ENCODE measurements at regions not wholly inside any gene's neighbourhood (a gene's known extent, or its start where the extent isn't known, plus 50 kb on each side); places are given as distances from the start of the nearest gene placed in this dataset.

DNA sequence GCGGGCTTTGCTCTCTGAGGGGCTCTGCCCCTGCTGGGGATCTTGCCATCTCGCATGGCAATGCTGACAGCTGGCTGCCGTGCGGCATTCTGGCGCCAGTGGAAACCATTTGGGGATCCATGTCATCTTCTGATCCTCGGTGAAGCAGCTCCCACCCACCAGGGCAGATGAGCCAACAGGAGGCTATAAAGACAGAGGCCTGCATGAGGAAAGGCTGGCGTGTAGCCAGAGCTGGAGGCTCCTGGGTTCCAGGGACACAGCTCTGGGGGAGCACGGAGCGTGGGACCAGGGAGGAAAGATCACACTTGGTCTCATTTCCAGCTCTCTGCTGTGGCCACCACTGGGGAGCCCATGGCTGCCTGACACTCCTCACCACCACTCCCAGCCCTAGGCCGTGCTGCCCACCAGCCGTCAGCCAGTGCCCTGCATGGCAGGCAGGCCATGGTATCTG lies 145.8 kb downstream of the ZFP36L2 start:
- WGBS, 2 donors, result 90 to 92% methylated on average over 11 of the region's 11 CpGs

DNA sequence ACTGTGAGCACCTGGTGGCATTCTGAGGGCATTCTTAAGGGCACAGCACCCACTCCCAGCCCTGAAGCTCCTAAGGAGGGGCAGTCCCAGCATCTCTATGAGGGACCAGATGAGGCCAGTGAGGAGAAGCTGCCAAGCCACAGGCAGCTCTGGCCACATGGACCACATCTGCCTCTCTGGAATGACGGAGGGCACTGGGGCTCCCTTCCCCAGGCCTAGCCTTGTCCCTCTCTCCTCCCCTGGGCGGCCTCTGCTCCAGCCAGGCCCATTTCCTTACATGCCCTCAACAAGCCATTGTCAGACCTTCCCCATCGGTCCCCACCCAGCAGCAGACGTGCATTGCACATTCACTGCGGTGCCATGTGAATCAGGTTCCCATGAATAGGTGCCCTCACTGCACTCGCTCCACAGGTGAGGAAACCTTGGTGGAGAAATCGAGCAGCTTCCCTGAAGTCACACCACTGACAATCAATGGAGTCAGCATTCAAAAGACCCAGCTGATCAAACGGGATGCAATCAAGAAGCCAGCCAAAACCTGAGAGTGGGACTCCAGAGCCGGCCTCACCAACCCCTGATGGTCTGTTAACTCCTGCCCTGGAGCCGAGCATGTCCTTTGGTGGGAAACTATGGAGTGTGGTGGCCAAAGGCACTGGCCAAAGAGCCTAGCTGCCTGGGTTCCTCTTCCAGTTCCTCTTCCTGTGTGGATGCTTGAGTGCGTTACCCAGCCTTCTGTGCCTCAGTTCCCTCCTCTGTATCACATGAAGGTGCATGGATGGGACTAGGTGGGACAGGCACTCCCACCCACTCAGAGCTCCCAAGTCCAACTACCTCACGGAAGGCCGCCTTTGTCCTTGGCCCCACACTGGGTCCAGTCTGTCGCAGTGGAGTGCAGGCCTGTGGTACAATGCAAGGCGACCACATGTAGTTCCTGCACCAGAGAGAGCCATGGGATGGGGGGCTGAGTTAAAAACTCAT lies 147.3 kb downstream of the ZFP36L2 start:
- DNase-seq (no peak), ATAC-seq (no peak)
- 82 to 94% methylated on average over 15 of the region's 15 CpGs for WGBS, 2 donors
- Histone ChIP-seq H3K27ac (peak overlapping the region in 3 of 10 donors; percentile 14 to 48 (median 30)), H3K4me3 (no peak overlapping the region), H3K36me3 (no peaks in the 10 kb centered on the region), H3K4me1 (peaks cover 44 to 75% (median 54%) of the 10 kb centered on the region in 9 donors), H3K9me3 (no peaks in the 10 kb centered on the region), H3K27me3 (no peaks in the 10 kb centered on the region)
- TF ChIP-seq, protein P1, sequence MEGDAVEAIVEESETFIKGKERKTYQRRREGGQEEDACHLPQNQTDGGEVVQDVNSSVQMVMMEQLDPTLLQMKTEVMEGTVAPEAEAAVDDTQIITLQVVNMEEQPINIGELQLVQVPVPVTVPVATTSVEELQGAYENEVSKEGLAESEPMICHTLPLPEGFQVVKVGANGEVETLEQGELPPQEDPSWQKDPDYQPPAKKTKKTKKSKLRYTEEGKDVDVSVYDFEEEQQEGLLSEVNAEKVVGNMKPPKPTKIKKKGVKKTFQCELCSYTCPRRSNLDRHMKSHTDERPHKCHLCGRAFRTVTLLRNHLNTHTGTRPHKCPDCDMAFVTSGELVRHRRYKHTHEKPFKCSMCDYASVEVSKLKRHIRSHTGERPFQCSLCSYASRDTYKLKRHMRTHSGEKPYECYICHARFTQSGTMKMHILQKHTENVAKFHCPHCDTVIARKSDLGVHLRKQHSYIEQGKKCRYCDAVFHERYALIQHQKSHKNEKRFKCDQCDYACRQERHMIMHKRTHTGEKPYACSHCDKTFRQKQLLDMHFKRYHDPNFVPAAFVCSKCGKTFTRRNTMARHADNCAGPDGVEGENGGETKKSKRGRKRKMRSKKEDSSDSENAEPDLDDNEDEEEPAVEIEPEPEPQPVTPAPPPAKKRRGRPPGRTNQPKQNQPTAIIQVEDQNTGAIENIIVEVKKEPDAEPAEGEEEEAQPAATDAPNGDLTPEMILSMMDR (IDR thresholded peaks at IDR 0.05), result no peak
- intact Hi-C loops (cut with DNase I), result no loop called here

More for the DNA sequence above, 145.8 kb downstream of the ZFP36L2 start:
- TF ChIP-seq, protein P1 (IDR thresholded peaks at IDR 0.05), result no peak
- H3K27ac ChIP-seq, result peak overlapping the region in 3 of 10 donors; percentile 16 to 59 (median 26)
- no peaks in the 10 kb centered on the region for H3K27me3 ChIP-seq
- peaks cover 49 to 75% (median 56%) of the 10 kb centered on the region in 9 donors for H3K4me1 ChIP-seq
- DNase-seq (peak in 1 of 2 donors; percentile 35), ATAC-seq (no peak)
- H3K9me3 ChIP-seq, result no peaks in the 10 kb centered on the region
- intact Hi-C loops (cut with DNase I), result loop anchor here in 2 of 10 donors (5.0 to 10.0 kb wide), 3 partner anchors 48 to 144 kb away; partner anchors contain the start of gene ZFP36L2 (in 1 of the 2)
- H3K36me3 ChIP-seq, result no peaks in the 10 kb centered on the region
- H3K4me3 ChIP-seq, result no peak overlapping the region

DNA sequence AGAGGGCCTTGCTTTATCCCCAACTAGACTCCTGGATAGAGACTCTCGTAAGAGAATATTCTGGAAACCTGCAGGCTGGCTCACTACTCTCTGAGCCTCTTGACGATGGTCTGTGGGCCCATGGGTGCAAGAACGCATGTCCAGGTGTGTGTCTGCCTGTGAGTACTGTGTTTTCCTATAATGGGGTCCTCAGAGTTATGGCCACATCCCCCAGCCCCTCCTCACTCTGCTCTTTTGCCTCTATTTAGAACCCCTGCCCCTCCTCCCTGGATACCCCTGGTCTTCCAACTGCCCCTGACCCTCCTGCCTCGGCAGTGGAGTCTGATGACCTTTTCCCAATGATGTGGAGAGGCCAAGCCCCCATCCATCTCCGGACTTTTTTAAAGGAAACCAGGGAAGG lies 148.1 kb downstream of the ZFP36L2 start:
- H3K9me3 ChIP-seq, result no peaks in the 10 kb centered on the region
- no peak for DNase-seq
- intact Hi-C loops (cut with DNase I), result no loop called here
- H3K27me3 ChIP-seq, result no peaks in the 10 kb centered on the region
- H3K4me1 ChIP-seq, result peaks cover 41 to 75% (median 53%) of the 10 kb centered on the region in 9 donors
- WGBS, 2 donors, result 93 to 99% methylated on average over 5 of the region's 5 CpGs
- no peak overlapping the region for H3K4me3 ChIP-seq
- no peak for ATAC-seq
- peak overlapping the region in 4 of 10 donors; percentile 10 to 77 (median 39) for H3K27ac ChIP-seq
- no peaks in the 10 kb centered on the region for H3K36me3 ChIP-seq
- TF ChIP-seq, protein P1 (IDR thresholded peaks at IDR 0.05), result no peak

DNA sequence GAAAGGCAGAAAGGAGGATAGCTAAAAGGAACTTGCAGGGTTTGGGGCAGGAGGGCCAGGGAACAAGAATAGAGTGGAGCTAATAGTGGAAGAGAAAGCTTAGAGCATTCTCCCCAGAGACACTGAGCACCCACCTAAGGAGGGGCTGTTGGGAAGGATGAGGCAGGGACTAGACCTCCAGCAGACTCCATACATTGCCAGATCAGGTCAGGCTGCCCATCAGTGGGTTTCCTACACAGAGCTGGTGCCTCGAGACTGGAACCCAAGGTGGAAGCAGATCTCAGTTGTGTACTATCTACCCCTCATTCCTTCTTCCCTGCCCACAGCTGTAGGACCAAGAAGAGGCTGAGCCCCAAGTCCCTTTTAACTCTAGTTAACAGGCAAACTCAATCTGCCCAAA lies 148.5 kb downstream of the ZFP36L2 start:
- WGBS, 2 donors, result 97 to 100% methylated on average over 1 of the region's 1 CpG
- no peak overlapping the region for H3K4me3 ChIP-seq
- peaks cover 37 to 74% (median 52%) of the 10 kb centered on the region in 9 donors for H3K4me1 ChIP-seq
- no peaks in the 10 kb centered on the region for H3K36me3 ChIP-seq
- TF ChIP-seq, protein P1 (IDR thresholded peaks at IDR 0.05), result no peak
- H3K27ac ChIP-seq, result peak overlapping the region in 4 of 10 donors; percentile 10 to 77 (median 21)
- ATAC-seq, result no peak
- no peaks in the 10 kb centered on the region for H3K9me3 ChIP-seq
- DNase-seq, result no peak
- H3K27me3 ChIP-seq, result no peaks in the 10 kb centered on the region
- intact Hi-C loops (cut with DNase I), result no loop called here

All from heart right ventricle (tissue), 16 donors.